ENCODE measurements at regions not wholly inside any gene's neighbourhood (a gene's known extent, or its start where the extent isn't known, plus 50 kb on each side); places are given as distances from the start of the nearest gene placed in this dataset.
"Not testable (repeated sequence)": the region's sequence is repeated elsewhere in the genome, so short reads cannot be mapped to it uniquely, and the experiment has no call there.

DNA sequence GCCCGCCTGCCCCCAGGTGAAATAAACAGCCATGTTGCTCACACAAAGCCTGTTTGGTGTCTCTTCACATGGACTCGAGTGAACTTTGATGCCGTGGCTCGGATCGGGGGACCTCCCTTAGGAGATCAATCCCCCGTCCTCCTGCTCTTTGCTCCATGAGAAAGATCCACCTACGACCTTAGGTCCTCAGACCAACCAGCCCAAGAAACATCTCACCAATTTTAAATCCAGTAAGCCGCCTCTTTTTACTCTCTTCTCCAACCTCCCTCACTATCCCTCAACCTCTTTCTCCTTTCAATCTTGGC is 521.0 kb downstream of the IRS2 start:
- H3K27ac ChIP-seq (ENCODE audit: control insufficient read depth, insufficient read depth, low read length), result peak overlapping the region; percentile 84
- FAIRE-seq; dilution Hi-C loops (cut with MboI; ENCODE audit: extremely low pct_ligation_motif_present, low sequenced_read_pairs): not testable (repeated sequence)

DNA sequence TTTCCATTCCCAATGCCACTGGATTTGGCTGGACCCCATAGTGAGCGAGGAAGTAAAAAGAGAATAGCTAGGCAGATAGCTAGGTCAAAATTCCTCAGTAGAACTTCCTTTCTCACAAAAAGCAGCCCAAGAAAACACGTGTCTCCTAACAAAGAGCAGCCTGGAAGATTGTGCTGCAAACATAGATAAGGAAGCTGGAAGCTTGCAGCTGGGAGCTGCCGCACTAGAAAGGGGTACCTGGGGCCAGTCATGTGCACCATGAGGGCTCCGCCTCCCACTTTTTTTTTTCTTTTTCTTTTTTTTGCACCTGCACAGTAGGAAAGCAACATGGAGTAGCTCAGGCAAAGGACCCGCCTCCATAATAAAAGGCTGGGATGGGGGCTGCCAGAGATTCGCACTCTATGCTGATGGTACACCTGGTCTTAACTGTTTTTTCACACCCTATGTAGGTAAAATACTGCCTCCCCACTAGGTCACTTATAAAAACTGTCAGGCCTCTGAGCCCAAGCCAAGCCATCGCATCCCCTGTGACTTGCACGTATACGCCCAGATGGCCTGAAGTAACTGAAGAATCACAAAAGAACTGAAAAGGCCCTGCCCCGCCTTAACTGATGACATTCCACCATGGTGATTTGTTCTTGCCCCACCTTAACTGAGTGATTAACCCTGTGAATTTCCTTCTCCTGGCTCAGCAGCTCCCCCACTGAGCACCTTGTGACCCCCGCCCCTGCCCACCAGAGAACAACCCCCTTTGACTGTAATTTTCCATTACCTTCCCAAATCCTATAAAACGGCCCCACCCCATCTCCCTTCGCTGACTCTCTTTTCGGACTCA is 521.6 kb downstream of the IRS2 start:
- peak; percentile 74 for FAIRE-seq
- H3K27me3 ChIP-seq (ENCODE audit: control insufficient read depth, extremely low read depth, insufficient read depth, low read length); H3K36me3 ChIP-seq (ENCODE audit: control insufficient read depth in 2 of 2, extremely low read depth in 1 of 2, insufficient read depth in 2 of 2, low read length in 2 of 2); H4K20me1 ChIP-seq (ENCODE audit: control insufficient read depth, extremely low read depth, insufficient read depth, low read length); H2AFZ ChIP-seq (ENCODE audit: control insufficient read depth, low read length); H3K9me1 ChIP-seq (ENCODE audit: control insufficient read depth, extremely low read depth, insufficient read depth, low read length); DNase-seq (ENCODE audit: low read depth, low spot score); dilution Hi-C loops (cut with MboI; ENCODE audit: extremely low pct_ligation_motif_present, low sequenced_read_pairs); H3K9me3 ChIP-seq (ENCODE audit: control insufficient read depth, low read depth, low read length): not testable (repeated sequence)
- Histone ChIP-seq H3K79me2 (ENCODE audit: control insufficient read depth, insufficient read depth, low read length) (peaks cover 11% of the 10 kb centered on the region), H3K4me1 (ENCODE audit: control insufficient read depth, extremely low read depth, insufficient read depth, low read length) (peaks cover 11% of the 10 kb centered on the region), H3K27ac (ENCODE audit: control insufficient read depth, insufficient read depth, low read length) (peak overlapping the region; percentile 84), H3K4me2 (ENCODE audit: control insufficient read depth, extremely low read depth, insufficient read depth, low read depth, low read length) (peak overlapping the region; percentile 30), H3K9ac (ENCODE audit: control insufficient read depth, extremely low read depth, insufficient read depth, low read length) (peak overlapping the region; percentile 85), H3K4me3 (ENCODE audit: control insufficient read depth in 2 of 3, extremely low read depth in 1 of 3, insufficient read depth in 2 of 3, low read depth in 1 of 3, low read length in 3 of 3) (peak overlapping the region in 2 of 3 experiments; percentile 21 to 48)

More for the DNA sequence above, 521.0 kb downstream of the IRS2 start:
- not testable (repeated sequence) for H3K27me3 ChIP-seq (ENCODE audit: control insufficient read depth, extremely low read depth, insufficient read depth, low read length); DNase-seq (ENCODE audit: low read depth, low spot score); H3K36me3 ChIP-seq (ENCODE audit: control insufficient read depth in 2 of 2, extremely low read depth in 1 of 2, insufficient read depth in 2 of 2, low read length in 2 of 2); H3K9me3 ChIP-seq (ENCODE audit: control insufficient read depth, low read depth, low read length); H3K79me2 ChIP-seq (ENCODE audit: control insufficient read depth, insufficient read depth, low read length); H2AFZ ChIP-seq (ENCODE audit: control insufficient read depth, low read length); H4K20me1 ChIP-seq (ENCODE audit: control insufficient read depth, extremely low read depth, insufficient read depth, low read length); H3K9me1 ChIP-seq (ENCODE audit: control insufficient read depth, extremely low read depth, insufficient read depth, low read length)
- peak overlapping the region; percentile 85 for H3K9ac ChIP-seq (ENCODE audit: control insufficient read depth, extremely low read depth, insufficient read depth, low read length)
- peak overlapping the region; percentile 44 to 61 (median 48) for H3K4me3 ChIP-seq (ENCODE audit: control insufficient read depth in 2 of 3, extremely low read depth in 1 of 3, insufficient read depth in 2 of 3, low read depth in 1 of 3, low read length in 3 of 3)
- H3K4me1 ChIP-seq (ENCODE audit: control insufficient read depth, extremely low read depth, insufficient read depth, low read length), result peaks cover 11% of the 10 kb centered on the region
- peak overlapping the region; percentile 27 for H3K4me2 ChIP-seq (ENCODE audit: control insufficient read depth, extremely low read depth, insufficient read depth, low read depth, low read length)

DNA sequence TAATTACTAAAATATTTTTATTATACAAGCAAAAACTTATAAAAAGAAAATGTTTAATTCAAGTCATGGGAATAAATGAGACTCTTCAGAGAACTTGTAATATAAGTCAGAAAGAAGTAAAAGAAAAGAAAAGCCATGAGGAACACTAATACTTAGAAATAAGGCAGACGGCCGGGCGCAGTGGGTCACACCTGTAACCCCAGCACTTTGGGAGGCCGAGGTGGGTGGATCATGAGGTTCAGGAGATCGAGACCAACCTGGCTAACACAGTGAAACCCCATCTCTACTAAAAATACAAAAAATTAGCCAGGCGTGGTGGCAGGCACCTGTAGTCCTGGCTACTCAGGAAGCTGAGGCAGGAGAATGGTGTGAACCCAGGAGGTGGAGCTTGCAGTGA is 528.6 kb downstream of the IRS2 start:
- H3K9me3 ChIP-seq (ENCODE audit: control insufficient read depth, low read depth, low read length); H4K20me1 ChIP-seq (ENCODE audit: control insufficient read depth, extremely low read depth, insufficient read depth, low read length); H3K4me3 ChIP-seq (ENCODE audit: control insufficient read depth in 2 of 3, extremely low read depth in 1 of 3, insufficient read depth in 2 of 3, low read depth in 1 of 3, low read length in 3 of 3); H3K36me3 ChIP-seq (ENCODE audit: control insufficient read depth in 2 of 2, extremely low read depth in 1 of 2, insufficient read depth in 2 of 2, low read length in 2 of 2); FAIRE-seq; H3K27me3 ChIP-seq (ENCODE audit: control insufficient read depth, extremely low read depth, insufficient read depth, low read length); DNase-seq (ENCODE audit: low read depth, low spot score); dilution Hi-C loops (cut with MboI; ENCODE audit: extremely low pct_ligation_motif_present, low sequenced_read_pairs); H3K9me1 ChIP-seq (ENCODE audit: control insufficient read depth, extremely low read depth, insufficient read depth, low read length); H2AFZ ChIP-seq (ENCODE audit: control insufficient read depth, low read length): not testable (repeated sequence)
- Histone ChIP-seq H3K4me1 (ENCODE audit: control insufficient read depth, extremely low read depth, insufficient read depth, low read length) (peaks cover 54% of the 10 kb centered on the region), H3K79me2 (ENCODE audit: control insufficient read depth, insufficient read depth, low read length) (peaks cover 12% of the 10 kb centered on the region), H3K27ac (ENCODE audit: control insufficient read depth, insufficient read depth, low read length) (peak overlapping the region; percentile 96), H3K4me2 (ENCODE audit: control insufficient read depth, extremely low read depth, insufficient read depth, low read depth, low read length) (peak overlapping the region; percentile 72), H3K9ac (ENCODE audit: control insufficient read depth, extremely low read depth, insufficient read depth, low read length) (peak overlapping the region; percentile 53)
